Loucy (cell line): ENCODE measurements at regions not wholly inside any gene's neighbourhood (a gene's known extent, or its start where the extent isn't known, plus 50 kb on each side); places are given as distances from the start of the nearest gene placed in this dataset.

ENCODE experiments used
- H2AFZ ChIP-seq: fragments of 200-600 bp; sonication (generic); 2 replicates; pipeline ENCODE4 v1.6.0; 2016; ENCODE audit warnings: antibody characterized with exemption, mild to moderate bottlenecking, low read length, moderate library complexity
- H3F3A ChIP-seq: fragments of 200-600 bp; 2 replicates; pipeline ENCODE4 v1.6.0; 2016; ENCODE audit warnings: antibody characterized with exemption, low read depth, mild to moderate bottlenecking
- H3K27me3 ChIP-seq: fragments of 200-600 bp; sonication (generic); 2 replicates; pipeline ENCODE4 v1.6.1; 2014; ENCODE audit warnings: low read length, mild to moderate bottlenecking; ENCODE audit not compliant: insufficient read depth, poor library complexity, severe bottlenecking
- H3K36me3 ChIP-seq: fragments of 200-600 bp; sonication (generic); 2 replicates; pipeline ENCODE4 v1.6.1; 2016; ENCODE audit warnings: low read length; ENCODE audit not compliant: insufficient read depth
- H3K4me1 ChIP-seq: fragments of 200-600 bp; sonication (generic); 2 replicates; pipeline ENCODE4 v1.5.1; 2014; ENCODE audit warnings: low read length, mild to moderate bottlenecking; ENCODE audit not compliant: insufficient read depth, poor library complexity, severe bottlenecking
- H3K4me2 ChIP-seq: fragments of 200-600 bp; sonication (generic); 2 replicates; pipeline ENCODE4 v1.6.0; 2014; ENCODE audit warnings: antibody characterized with exemption, low read length, low read depth, mild to moderate bottlenecking; ENCODE audit not compliant: poor library complexity, severe bottlenecking
- H3K4me3 ChIP-seq: fragments of 200-600 bp; sonication (generic); 2 replicates; pipeline ENCODE4 v1.5.1; 2014; ENCODE audit warnings: low read length, mild to moderate bottlenecking, mixed read lengths; ENCODE audit not compliant: poor library complexity, severe bottlenecking
- H3K79me2 ChIP-seq: fragments of 200-600 bp; sonication (generic); 2 replicates; pipeline ENCODE4 v1.6.1; 2014; ENCODE audit warnings: low read length; ENCODE audit not compliant: insufficient read depth
- H3K9ac ChIP-seq: fragments of 200-600 bp; sonication (generic); 2 replicates; pipeline ENCODE4 v1.6.0; 2014; ENCODE audit warnings: mild to moderate bottlenecking, low read depth, low read length, moderate library complexity; ENCODE audit not compliant: poor library complexity, severe bottlenecking
- H3K9me2 ChIP-seq: fragments of 200-600 bp; sonication (generic); replicated peaks from 2 replicates; pipeline ENCODE4 v1.6.1; 2016; ENCODE audit warnings: low read depth, low read length, mixed read lengths
- H3K9me3 ChIP-seq: fragments of 200-600 bp; sonication (generic); 2 replicates; pipeline ENCODE4 v1.6.1; 2014; ENCODE audit warnings: mild to moderate bottlenecking, antibody characterized with exemption, low read length, low read depth; ENCODE audit not compliant: insufficient read depth
- H4K20me1 ChIP-seq: fragments of 200-600 bp; sonication (generic); 2 replicates; pipeline ENCODE4 v1.6.0; 2014; ENCODE audit warnings: antibody characterized with exemption, low read length, mild to moderate bottlenecking; ENCODE audit not compliant: insufficient read depth, poor library complexity, severe bottlenecking
- EZH2phosphoT487 ChIP-seq: fragments of 200-600 bp; IDR thresholded peaks from 2 replicates; pipeline ENCODE4 v1.6.1; 2018; ENCODE audit warnings: antibody characterized with exemption, mild to moderate bottlenecking, moderate library complexity, borderline replicate concordance
- TF ChIP-seq, protein P1 (sequence below): fragments of 200-600 bp; sonication (generic); conservative IDR thresholded peaks from 2 replicates; pipeline ENCODE4 v1.5.1; 2014; ENCODE audit warnings: mild to moderate bottlenecking, antibody characterized with exemption, low read length

DNA sequence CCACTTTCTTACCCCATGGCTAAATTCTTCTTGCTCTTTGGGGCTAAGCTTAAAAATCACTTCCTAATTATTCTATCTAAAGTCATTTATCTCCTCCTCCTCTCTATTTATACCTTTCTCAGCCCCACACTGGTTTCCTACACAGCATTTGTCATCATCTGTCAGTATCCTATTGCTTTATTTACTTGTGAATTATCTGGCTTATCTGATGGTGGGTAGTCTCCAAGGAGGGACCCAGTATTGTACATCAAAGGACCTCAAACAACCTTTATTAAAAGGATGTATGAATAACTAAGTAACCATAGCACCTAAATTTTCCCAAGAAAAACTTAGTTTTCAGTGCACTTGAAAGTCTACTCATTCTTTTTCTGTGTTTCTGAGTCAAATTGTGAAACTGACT, 332.7 kb upstream of the SNX7 start:
- H3K79me2 ChIP-seq: no peaks in the 10 kb centered on the region
- H3F3A ChIP-seq: no peaks in the 10 kb centered on the region
- no peaks in the 10 kb centered on the region for H3K9me3 ChIP-seq
- no peaks in the 10 kb centered on the region for H3K9me2 ChIP-seq
- H4K20me1 ChIP-seq: no peaks in the 10 kb centered on the region
- no peak overlapping the region for H3K4me2 ChIP-seq
- no peak overlapping the region for H2AFZ ChIP-seq
- H3K9ac ChIP-seq: no peak overlapping the region
- no peak overlapping the region for H3K4me3 ChIP-seq
- H3K27me3 ChIP-seq: no peaks in the 10 kb centered on the region
- TF ChIP-seq EZH2phosphoT487: no peak
- TF ChIP-seq, protein P1, sequence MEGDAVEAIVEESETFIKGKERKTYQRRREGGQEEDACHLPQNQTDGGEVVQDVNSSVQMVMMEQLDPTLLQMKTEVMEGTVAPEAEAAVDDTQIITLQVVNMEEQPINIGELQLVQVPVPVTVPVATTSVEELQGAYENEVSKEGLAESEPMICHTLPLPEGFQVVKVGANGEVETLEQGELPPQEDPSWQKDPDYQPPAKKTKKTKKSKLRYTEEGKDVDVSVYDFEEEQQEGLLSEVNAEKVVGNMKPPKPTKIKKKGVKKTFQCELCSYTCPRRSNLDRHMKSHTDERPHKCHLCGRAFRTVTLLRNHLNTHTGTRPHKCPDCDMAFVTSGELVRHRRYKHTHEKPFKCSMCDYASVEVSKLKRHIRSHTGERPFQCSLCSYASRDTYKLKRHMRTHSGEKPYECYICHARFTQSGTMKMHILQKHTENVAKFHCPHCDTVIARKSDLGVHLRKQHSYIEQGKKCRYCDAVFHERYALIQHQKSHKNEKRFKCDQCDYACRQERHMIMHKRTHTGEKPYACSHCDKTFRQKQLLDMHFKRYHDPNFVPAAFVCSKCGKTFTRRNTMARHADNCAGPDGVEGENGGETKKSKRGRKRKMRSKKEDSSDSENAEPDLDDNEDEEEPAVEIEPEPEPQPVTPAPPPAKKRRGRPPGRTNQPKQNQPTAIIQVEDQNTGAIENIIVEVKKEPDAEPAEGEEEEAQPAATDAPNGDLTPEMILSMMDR: no peak
- peaks cover 73% of the 10 kb centered on the region for H3K4me1 ChIP-seq
- H3K36me3 ChIP-seq: no peaks in the 10 kb centered on the region

DNA sequence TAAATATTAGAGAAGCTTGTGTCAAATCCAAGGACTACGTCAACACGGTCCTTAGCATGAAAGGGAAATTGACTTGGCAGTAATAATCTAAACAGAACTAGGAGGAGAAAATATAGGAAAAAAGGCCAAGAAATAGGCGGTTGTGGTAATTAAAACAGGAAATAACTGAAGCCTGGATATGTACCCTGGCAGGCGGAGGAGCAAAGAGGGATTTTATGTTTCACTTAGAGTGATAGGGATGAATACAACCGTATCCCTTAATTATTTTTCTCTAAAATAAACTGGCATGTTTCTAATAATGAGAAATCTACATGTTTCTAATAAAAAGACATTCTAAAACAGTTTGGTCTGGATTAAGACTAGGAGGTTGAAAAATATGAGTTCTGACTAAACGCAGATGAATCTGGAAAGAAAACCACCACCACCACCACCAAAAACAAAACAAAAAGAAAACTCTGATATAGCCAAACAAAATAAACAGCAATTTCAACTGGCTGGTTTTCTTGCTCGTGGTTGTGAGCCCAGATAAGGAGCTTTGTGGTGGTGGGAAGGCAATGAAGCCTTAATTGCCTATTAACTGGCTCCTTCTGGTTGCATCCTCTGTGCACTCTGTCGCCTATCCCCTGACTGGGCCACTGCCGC, 334.2 kb upstream of the SNX7 start:
- Histone ChIP-seq H3K4me1 (peaks cover 87% of the 10 kb centered on the region), H3K27me3 (no peaks in the 10 kb centered on the region), H3K9me3 (no peaks in the 10 kb centered on the region), H3K9ac (peak overlapping the region; percentile 27), H3K36me3 (no peaks in the 10 kb centered on the region), H3K79me2 (no peaks in the 10 kb centered on the region), H3K9me2 (no peaks in the 10 kb centered on the region), H3F3A (peaks cover 5% of the 10 kb centered on the region; the same call in 1 of the 2 replicates), H3K4me2 (peak overlapping the region; percentile 50), H4K20me1 (no peaks in the 10 kb centered on the region), H2AFZ (no peak overlapping the region), H3K4me3 (peak overlapping the region; percentile 38)
- no peak for TF ChIP-seq EZH2phosphoT487
- TF ChIP-seq, protein P1: no peak

DNA sequence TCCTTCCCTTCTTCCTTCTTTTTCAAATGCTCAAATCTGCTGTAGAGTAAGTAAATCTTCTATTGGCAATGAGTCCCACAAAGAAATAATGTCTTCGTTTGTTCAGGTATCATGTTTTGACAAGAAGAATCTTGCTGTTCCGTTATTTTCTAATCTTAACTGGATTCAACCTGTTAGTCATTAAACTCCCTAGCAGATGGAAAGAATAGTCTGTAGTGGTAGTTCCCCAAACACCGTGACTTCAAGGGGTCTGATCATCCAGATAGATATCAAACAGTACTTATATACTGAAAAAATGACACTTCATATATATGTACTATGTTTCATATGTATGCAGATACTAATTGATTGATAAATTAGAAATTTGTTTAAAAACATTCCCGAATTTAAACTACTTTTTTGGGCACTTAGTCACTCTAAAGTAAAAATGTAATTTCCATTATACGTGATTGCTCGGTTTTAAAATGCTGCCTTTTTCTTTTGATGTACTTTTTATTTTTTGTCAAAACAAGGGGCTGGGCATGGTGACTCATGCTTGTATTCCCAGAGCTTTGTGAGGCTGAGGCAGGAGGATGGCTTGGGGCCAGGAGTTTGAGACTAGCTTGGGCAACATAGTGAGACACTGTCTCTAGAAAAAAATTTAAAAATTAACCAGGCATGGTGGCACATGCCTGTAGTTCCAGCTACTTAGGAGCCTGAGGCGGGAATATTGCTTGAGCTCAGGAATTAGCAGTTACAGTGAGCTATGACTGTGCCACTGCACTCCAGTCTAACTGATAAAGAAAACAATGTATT, 335.7 kb upstream of the SNX7 start:
- no peak overlapping the region for H3K9ac ChIP-seq
- no peak overlapping the region for H2AFZ ChIP-seq
- H3F3A ChIP-seq: peaks cover 5% of the 10 kb centered on the region; the same call in 1 of the 2 replicates

More for the DNA sequence above, 335.7 kb upstream of the SNX7 start:
- Histone ChIP-seq H3K4me1 (peaks cover 74% of the 10 kb centered on the region), H4K20me1 (no peaks in the 10 kb centered on the region), H3K79me2 (no peaks in the 10 kb centered on the region), H3K4me2 (no peak overlapping the region), H3K9me3 (no peaks in the 10 kb centered on the region), H3K36me3 (no peaks in the 10 kb centered on the region), H3K4me3 (no peak overlapping the region), H3K27me3 (no peaks in the 10 kb centered on the region), H3K9me2 (no peaks in the 10 kb centered on the region)
- TF ChIP-seq, protein P1: no peak
- no peak for TF ChIP-seq EZH2phosphoT487
